H1 (cell line): ENCODE measurements at regions not wholly inside any gene's neighbourhood (a gene's known extent, or its start where the extent isn't known, plus 50 kb on each side); places are given as distances from the start of the nearest gene placed in this dataset.

Experiments used
- BCL11A ChIP-seq, 2 experiments: IDR thresholded peaks; one replicate each; pipeline ENCODE4 v1.6.1; 2011; ENCODE audit warnings: low read depth in 2 of 2, low read length in 2 of 2, mild to moderate bottlenecking in 2 of 2
- CTCF ChIP-seq, 3 experiments: IDR thresholded peaks; 1 replicate in 2 of 3; 2 replicates in 1 of 3; pipeline versions ENCODE4 v1.5.1 to v1.6.1; 2011; ENCODE audit warnings: low read length in 3 of 3, mild to moderate bottlenecking in 3 of 3, inconsistent platforms in 2 of 3, low read depth in 1 of 3, moderate library complexity in 1 of 3; ENCODE audit not compliant: insufficient read depth in 1 of 3; ENCODE audit errors: control extremely low read depth in 1 of 3
- EZH2 ChIP-seq: fragments of 200-600 bp; sonication (generic); IDR thresholded peaks from 2 replicates; pipeline ENCODE4 v1.7.1; 2012; ENCODE audit warnings: low read depth, mild to moderate bottlenecking, moderate library complexity, low read length, inconsistent platforms; ENCODE audit not compliant: severe bottlenecking
- GABPA ChIP-seq: IDR thresholded peaks from 2 replicates; pipeline ENCODE4 v1.6.1; 2011; ENCODE audit warnings: mild to moderate bottlenecking, low read length, moderate library complexity, borderline replicate concordance; ENCODE audit not compliant: insufficient read depth
- JUN ChIP-seq: IDR thresholded peaks from 2 replicates; pipeline ENCODE4 v1.6.1; 2011; ENCODE audit warnings: low read depth, mild to moderate bottlenecking, improper control_type of control experiment, low read length
- KDM1A ChIP-seq: fragments of 200-600, 300-600 bp; sonication (generic); IDR thresholded peaks from 2 replicates; pipeline ENCODE4 v1.7.1; 2016; ENCODE audit warnings: mild to moderate bottlenecking, low read length, borderline replicate concordance
- POLR2A ChIP-seq, 2 experiments: IDR thresholded peaks; 1 replicate in 1 of 2; 2 replicates in 1 of 2; pipeline ENCODE4 v1.6.1; 2011; ENCODE audit warnings: low read depth in 2 of 2, low read length in 2 of 2, mild to moderate bottlenecking in 2 of 2; ENCODE audit errors: control extremely low read depth in 1 of 2
- RFX5 ChIP-seq: IDR thresholded peaks from 2 replicates; pipeline ENCODE4 v1.6.1; 2011; ENCODE audit warnings: low read depth, low read length, improper control_type of control experiment, borderline replicate concordance
- SIN3A ChIP-seq, 2 experiments: IDR thresholded peaks in 1 of 2; conservative IDR thresholded peaks in 1 of 2; 2 replicates each; pipeline ENCODE4 v1.6.1; 2011 to 2012; ENCODE audit warnings: low read length in 2 of 2, improper control_type of control experiment in 1 of 2, low read depth in 1 of 2, mild to moderate bottlenecking in 1 of 2
- SP2 ChIP-seq: IDR thresholded peaks from 2 replicates; pipeline ENCODE4 v1.6.1; 2012; ENCODE audit warnings: mild to moderate bottlenecking, low read length, inconsistent platforms
- TAF1 ChIP-seq: IDR thresholded peaks from 2 replicates; pipeline ENCODE4 v1.6.1; 2011; ENCODE audit warnings: mild to moderate bottlenecking, low read depth, low read length

- TF ChIP-seq KDM1A = no peak
- no peak for TF ChIP-seq JUN
- no peak for TF ChIP-seq EZH2
- TF ChIP-seq CTCF (IDR thresholded peaks at IDR 0.05; ENCODE audit: control extremely low read depth in 1 of 3, insufficient read depth in 1 of 3, low read depth in 1 of 3, low read length in 3 of 3) = no peak
- no peak for TF ChIP-seq TAF1
- TF ChIP-seq BCL11A (IDR thresholded peaks at IDR 0.05; ENCODE audit: low read depth in 2 of 2, low read length in 2 of 2) = no peak
- no peak for TF ChIP-seq SIN3A (conservative IDR thresholded peaks at IDR 0.05 in 1 of 2, IDR thresholded peaks at IDR 0.05 in 1 of 2; ENCODE audit: low read depth in 1 of 2, low read length in 2 of 2)
- TF ChIP-seq GABPA = no peak
- TF ChIP-seq SP2 = no peak
- TF ChIP-seq POLR2A (IDR thresholded peaks at IDR 0.05; ENCODE audit: control extremely low read depth in 1 of 2, low read depth in 2 of 2, low read length in 2 of 2) = no peak
- TF ChIP-seq RFX5 = no peak
These were observed 1265.3 kb downstream of the CDH11 start for GRCh38 chr16:63856537-63856936.
